ENCODE measurements at regions not wholly inside any gene's neighbourhood (a gene's known extent, or its start where the extent isn't known, plus 50 kb on each side); places are given as distances from the start of the nearest gene placed in this dataset.

DNA sequence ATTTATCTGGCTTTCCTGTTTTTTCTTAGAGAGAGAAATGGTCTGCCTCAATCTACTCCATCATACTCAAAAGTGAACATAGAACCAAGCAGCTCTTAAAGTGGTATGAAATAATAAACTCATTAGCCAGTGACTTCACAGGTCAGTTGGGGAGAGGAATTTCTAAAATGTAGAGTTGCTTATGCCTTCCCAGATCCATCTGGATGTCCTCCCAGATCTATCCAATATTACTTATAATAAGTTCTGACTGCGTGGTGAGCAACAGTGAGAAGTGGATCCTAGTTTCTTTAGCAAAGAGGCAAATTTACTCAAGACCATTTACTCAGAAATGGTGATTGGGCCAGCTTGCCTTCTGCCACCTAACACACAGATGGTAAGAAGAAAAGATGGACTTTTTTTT, 748.0 kb downstream of the PCDH18 start:
- H3K4me2 ChIP-seq (ENCODE audit: low read depth, low read length, poor library complexity, severe bottlenecking), result no peak overlapping the region

DNA sequence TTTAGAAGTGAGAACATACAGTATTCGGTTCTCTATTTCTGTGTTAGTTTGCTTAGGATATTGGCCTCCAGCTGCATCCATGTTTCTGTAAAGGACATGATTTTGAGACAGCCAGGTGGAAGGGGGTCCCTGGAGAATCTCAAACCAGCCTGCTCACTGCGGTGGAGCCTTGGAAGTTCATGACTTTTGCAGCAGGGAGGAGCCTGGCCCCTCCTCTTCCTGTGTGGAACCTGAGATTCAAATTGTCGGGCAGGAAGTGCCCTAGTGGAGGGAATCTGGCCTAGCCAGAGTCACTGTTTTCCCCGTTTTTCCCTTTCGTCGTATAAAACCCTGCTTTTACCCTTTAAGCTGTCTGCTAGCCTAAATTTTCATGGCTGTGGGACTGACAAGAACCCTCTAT, 762.6 kb downstream of the PCDH18 start:
- Histone ChIP-seq H3K4me2 (ENCODE audit: low read depth, low read length, poor library complexity, severe bottlenecking) (no peak overlapping the region), H4K20me1 (ENCODE audit: low read depth, low read length) (no peaks in the 10 kb centered on the region), H3F3A (ENCODE audit: insufficient read depth) (no peaks in the 10 kb centered on the region), H3K9ac (ENCODE audit: low read length) (no peak overlapping the region), H2AFZ (ENCODE audit: low read depth, low read length, severe bottlenecking) (no peak overlapping the region), H3K27me3 (ENCODE audit: low read length) (no peaks in the 10 kb centered on the region), H3K9me2 (replicated peaks; ENCODE audit: insufficient read depth, low read length) (no peaks in the 10 kb centered on the region), H3K36me3 (ENCODE audit: low read length) (no peaks in the 10 kb centered on the region), H3K79me2 (ENCODE audit: insufficient read depth, low read length) (no peaks in the 10 kb centered on the region), H3K4me3 (ENCODE audit: insufficient read depth, low read length, poor library complexity, severe bottlenecking) (no peak overlapping the region), H3K9me3 (ENCODE audit: insufficient read depth, low read length) (no peaks in the 10 kb centered on the region), H3K27ac (ENCODE audit: low read depth, low read length) (no peak overlapping the region)
- TF ChIP-seq EZH2phosphoT487 (conservative IDR thresholded peaks at IDR 0.05; ENCODE audit: low read length), result no peak
- TF ChIP-seq, protein P1, sequence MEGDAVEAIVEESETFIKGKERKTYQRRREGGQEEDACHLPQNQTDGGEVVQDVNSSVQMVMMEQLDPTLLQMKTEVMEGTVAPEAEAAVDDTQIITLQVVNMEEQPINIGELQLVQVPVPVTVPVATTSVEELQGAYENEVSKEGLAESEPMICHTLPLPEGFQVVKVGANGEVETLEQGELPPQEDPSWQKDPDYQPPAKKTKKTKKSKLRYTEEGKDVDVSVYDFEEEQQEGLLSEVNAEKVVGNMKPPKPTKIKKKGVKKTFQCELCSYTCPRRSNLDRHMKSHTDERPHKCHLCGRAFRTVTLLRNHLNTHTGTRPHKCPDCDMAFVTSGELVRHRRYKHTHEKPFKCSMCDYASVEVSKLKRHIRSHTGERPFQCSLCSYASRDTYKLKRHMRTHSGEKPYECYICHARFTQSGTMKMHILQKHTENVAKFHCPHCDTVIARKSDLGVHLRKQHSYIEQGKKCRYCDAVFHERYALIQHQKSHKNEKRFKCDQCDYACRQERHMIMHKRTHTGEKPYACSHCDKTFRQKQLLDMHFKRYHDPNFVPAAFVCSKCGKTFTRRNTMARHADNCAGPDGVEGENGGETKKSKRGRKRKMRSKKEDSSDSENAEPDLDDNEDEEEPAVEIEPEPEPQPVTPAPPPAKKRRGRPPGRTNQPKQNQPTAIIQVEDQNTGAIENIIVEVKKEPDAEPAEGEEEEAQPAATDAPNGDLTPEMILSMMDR (IDR thresholded peaks at IDR 0.05; ENCODE audit: insufficient read depth, low read length, poor library complexity, severe bottlenecking), result no peak

More for the DNA sequence above, 748.0 kb downstream of the PCDH18 start:
- Histone ChIP-seq H3K27me3 (ENCODE audit: low read length) (no peaks in the 10 kb centered on the region), H3K79me2 (ENCODE audit: insufficient read depth, low read length) (no peaks in the 10 kb centered on the region), H4K20me1 (ENCODE audit: low read depth, low read length) (no peaks in the 10 kb centered on the region), H3K9ac (ENCODE audit: low read length) (no peak overlapping the region), H2AFZ (ENCODE audit: low read depth, low read length, severe bottlenecking) (no peak overlapping the region), H3F3A (ENCODE audit: insufficient read depth) (no peaks in the 10 kb centered on the region), H3K36me3 (ENCODE audit: low read length) (no peaks in the 10 kb centered on the region), H3K9me2 (replicated peaks; ENCODE audit: insufficient read depth, low read length) (no peaks in the 10 kb centered on the region), H3K4me3 (ENCODE audit: insufficient read depth, low read length, poor library complexity, severe bottlenecking) (no peak overlapping the region), H3K27ac (ENCODE audit: low read depth, low read length) (no peak overlapping the region), H3K9me3 (ENCODE audit: insufficient read depth, low read length) (no peaks in the 10 kb centered on the region)
- TF ChIP-seq, protein P1 (IDR thresholded peaks at IDR 0.05; ENCODE audit: insufficient read depth, low read length, poor library complexity, severe bottlenecking), result no peak
- TF ChIP-seq EZH2phosphoT487 (conservative IDR thresholded peaks at IDR 0.05; ENCODE audit: low read length), result no peak

DNA sequence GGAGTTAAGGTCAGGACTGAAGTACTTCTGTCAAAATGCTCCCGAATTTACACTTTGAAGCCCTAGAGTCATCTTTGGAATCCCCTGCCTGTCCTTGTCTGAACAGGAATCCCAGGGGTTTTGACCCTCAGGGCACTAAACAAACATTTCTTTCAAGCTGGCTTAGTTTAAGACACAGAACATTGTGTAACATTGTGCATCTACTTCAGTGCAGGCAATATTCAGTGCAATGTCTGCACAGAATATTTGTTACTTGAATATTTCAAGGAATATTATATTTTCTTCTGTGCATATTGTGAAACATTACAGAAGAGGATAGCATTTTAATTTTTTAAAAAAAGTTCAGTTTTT, 763.4 kb downstream of the PCDH18 start:
- H3K79me2 ChIP-seq (ENCODE audit: insufficient read depth, low read length), result no peaks in the 10 kb centered on the region
- H4K20me1 ChIP-seq (ENCODE audit: low read depth, low read length), result no peaks in the 10 kb centered on the region
- TF ChIP-seq, protein P1 (IDR thresholded peaks at IDR 0.05; ENCODE audit: insufficient read depth, low read length, poor library complexity, severe bottlenecking), result no peak
- TF ChIP-seq EZH2phosphoT487 (conservative IDR thresholded peaks at IDR 0.05; ENCODE audit: low read length), result no peak
- no peak overlapping the region for H3K27ac ChIP-seq (ENCODE audit: low read depth, low read length)
- H3F3A ChIP-seq (ENCODE audit: insufficient read depth), result no peaks in the 10 kb centered on the region
- no peak overlapping the region for H3K9ac ChIP-seq (ENCODE audit: low read length)
- no peak overlapping the region for H3K4me3 ChIP-seq (ENCODE audit: insufficient read depth, low read length, poor library complexity, severe bottlenecking)
- no peaks in the 10 kb centered on the region for H3K9me2 ChIP-seq (replicated peaks; ENCODE audit: insufficient read depth, low read length)
- no peaks in the 10 kb centered on the region for H3K27me3 ChIP-seq (ENCODE audit: low read length)
- no peaks in the 10 kb centered on the region for H3K36me3 ChIP-seq (ENCODE audit: low read length)
- H3K9me3 ChIP-seq (ENCODE audit: insufficient read depth, low read length), result no peaks in the 10 kb centered on the region
- H2AFZ ChIP-seq (ENCODE audit: low read depth, low read length, severe bottlenecking), result no peak overlapping the region
- H3K4me2 ChIP-seq (ENCODE audit: low read depth, low read length, poor library complexity, severe bottlenecking), result no peak overlapping the region

Data from SU-DHL-6 (cell line).